Neutrophil (primary cell): ENCODE measurements at regions not wholly inside any gene's neighbourhood (a gene's known extent, or its start where the extent isn't known, plus 50 kb on each side); places are given as distances from the start of the nearest gene placed in this dataset.

ENCODE experiments used
- H3K27ac ChIP-seq: fragments of 200-600 bp; sonication (generic); 2 replicates; pipeline ENCODE4 v1.5.1; 2016; ENCODE audit warnings: mild to moderate bottlenecking, moderate library complexity
- H3K27me3 ChIP-seq: fragments of 200-600 bp; sonication (generic); 2 replicates; pipeline ENCODE4 v1.6.0; 2016; ENCODE audit warnings: mild to moderate bottlenecking
- H3K36me3 ChIP-seq: fragments of 200-600 bp; sonication (generic); 2 replicates; pipeline ENCODE4 v1.5.1; 2017
- H3K4me1 ChIP-seq, 2 experiments: fragments of 200-600 bp in 1 of 2; sonication (generic) in 1 of 2; 1 replicate in 1 of 2; 2 replicates in 1 of 2; pipeline versions ENCODE4 v1.5.1 to v1.6.1; 2013 to 2016; ENCODE audit warnings: low read depth in 1 of 2, low read length in 1 of 2, mild to moderate bottlenecking in 1 of 2, moderate library complexity in 1 of 2; ENCODE audit not compliant: control insufficient read depth in 1 of 2, insufficient read depth in 1 of 2
- H3K4me3 ChIP-seq, 2 experiments: fragments of 200-600 bp in 1 of 2; sonication (generic) in 1 of 2; 1 replicate in 1 of 2; 2 replicates in 1 of 2; pipeline ENCODE4 v1.5.1; 2013 to 2016; ENCODE audit warnings: low read depth in 1 of 2, low read length in 1 of 2, mild to moderate bottlenecking in 1 of 2, moderate library complexity in 1 of 2
- H3K9me3 ChIP-seq: fragments of 200-600 bp; sonication (generic); 2 replicates; pipeline ENCODE4 v1.5.1; 2016
- TF ChIP-seq, protein P1 (sequence below): fragments of 200-600 bp; sonication (generic); IDR thresholded peaks from 2 replicates; pipeline ENCODE4 v1.5.1; 2016; ENCODE audit warnings: antibody characterized with exemption

- TF ChIP-seq, protein P1, sequence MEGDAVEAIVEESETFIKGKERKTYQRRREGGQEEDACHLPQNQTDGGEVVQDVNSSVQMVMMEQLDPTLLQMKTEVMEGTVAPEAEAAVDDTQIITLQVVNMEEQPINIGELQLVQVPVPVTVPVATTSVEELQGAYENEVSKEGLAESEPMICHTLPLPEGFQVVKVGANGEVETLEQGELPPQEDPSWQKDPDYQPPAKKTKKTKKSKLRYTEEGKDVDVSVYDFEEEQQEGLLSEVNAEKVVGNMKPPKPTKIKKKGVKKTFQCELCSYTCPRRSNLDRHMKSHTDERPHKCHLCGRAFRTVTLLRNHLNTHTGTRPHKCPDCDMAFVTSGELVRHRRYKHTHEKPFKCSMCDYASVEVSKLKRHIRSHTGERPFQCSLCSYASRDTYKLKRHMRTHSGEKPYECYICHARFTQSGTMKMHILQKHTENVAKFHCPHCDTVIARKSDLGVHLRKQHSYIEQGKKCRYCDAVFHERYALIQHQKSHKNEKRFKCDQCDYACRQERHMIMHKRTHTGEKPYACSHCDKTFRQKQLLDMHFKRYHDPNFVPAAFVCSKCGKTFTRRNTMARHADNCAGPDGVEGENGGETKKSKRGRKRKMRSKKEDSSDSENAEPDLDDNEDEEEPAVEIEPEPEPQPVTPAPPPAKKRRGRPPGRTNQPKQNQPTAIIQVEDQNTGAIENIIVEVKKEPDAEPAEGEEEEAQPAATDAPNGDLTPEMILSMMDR = no peak
- no peaks in the 10 kb centered on the region for H3K4me1 ChIP-seq
- H3K27ac ChIP-seq = no peak overlapping the region
- H3K9me3 ChIP-seq = no peaks in the 10 kb centered on the region
- H3K27me3 ChIP-seq = no peaks in the 10 kb centered on the region
- H3K36me3 ChIP-seq = no peaks in the 10 kb centered on the region
- no peak overlapping the region for H3K4me3 ChIP-seq
Observed at GRCh38 chr10:124210263-124210662, 116.9 kb upstream of the CHST15 start.

- H3K27me3 ChIP-seq = no peaks in the 10 kb centered on the region
- no peak overlapping the region for H3K4me3 ChIP-seq
- no peaks in the 10 kb centered on the region for H3K4me1 ChIP-seq
- no peak overlapping the region for H3K27ac ChIP-seq
- TF ChIP-seq, protein P1 = no peak
- H3K9me3 ChIP-seq = no peaks in the 10 kb centered on the region
- no peaks in the 10 kb centered on the region for H3K36me3 ChIP-seq
Observed at GRCh38 chr10:124207391-124207790, 114.0 kb upstream of the CHST15 start.

DNA sequence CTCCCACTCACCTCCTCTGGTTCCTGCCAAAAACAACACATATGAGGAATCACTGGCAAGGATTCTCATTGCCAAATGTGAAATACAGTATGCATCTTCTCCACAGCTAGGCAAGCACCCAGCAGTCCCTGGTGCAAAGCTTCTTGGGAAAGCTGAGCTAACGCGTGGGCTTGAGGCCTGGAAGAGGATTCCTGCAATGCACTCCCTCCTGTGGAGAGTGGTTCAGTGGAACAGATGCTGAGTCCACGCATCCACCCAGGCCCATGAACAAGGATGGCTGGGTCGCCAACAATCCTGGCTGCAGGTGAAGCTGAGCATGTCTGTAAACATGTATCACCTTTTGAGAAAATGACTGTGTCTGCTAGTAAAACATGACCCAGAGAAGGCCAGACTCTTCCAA, 113.2 kb upstream of the CHST15 start:
- H3K9me3 ChIP-seq = no peaks in the 10 kb centered on the region
- H3K4me1 ChIP-seq = no peaks in the 10 kb centered on the region
- no peaks in the 10 kb centered on the region for H3K27me3 ChIP-seq
- H3K27ac ChIP-seq = no peak overlapping the region
- H3K4me3 ChIP-seq = no peak overlapping the region
- TF ChIP-seq, protein P1 = no peak
- H3K36me3 ChIP-seq = no peaks in the 10 kb centered on the region

GRCh38 chr10:124205432-124205831, 112.0 kb upstream of the CHST15 start:
- TF ChIP-seq, protein P1 = no peak
- Histone ChIP-seq H3K4me1 (no peaks in the 10 kb centered on the region), H3K4me3 (no peak overlapping the region), H3K36me3 (no peaks in the 10 kb centered on the region), H3K9me3 (no peaks in the 10 kb centered on the region), H3K27ac (no peak overlapping the region), H3K27me3 (peaks cover 8% of the 10 kb centered on the region)

DNA sequence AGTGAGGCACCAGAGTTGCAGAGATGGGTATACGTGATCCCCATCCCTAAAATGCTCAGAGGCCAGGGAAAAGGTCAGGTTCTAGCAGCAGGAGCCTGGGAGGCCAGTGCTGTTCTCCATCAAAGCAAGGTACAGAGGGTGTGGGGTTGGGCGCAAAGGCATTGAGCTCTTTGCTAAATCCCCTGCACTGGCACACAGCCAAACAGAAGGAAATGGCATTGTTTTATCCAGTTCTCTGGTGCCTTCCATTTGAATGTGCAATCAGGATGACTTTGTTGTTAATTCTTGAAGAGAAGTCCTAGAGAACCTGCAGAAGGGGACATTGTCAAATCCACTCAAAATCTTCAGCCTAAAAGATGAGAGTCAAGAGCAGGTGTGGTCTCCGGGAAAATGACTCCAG, 111.3 kb upstream of the CHST15 start:
- peaks cover 15% of the 10 kb centered on the region for H3K27me3 ChIP-seq
- TF ChIP-seq, protein P1 = no peak

DNA sequence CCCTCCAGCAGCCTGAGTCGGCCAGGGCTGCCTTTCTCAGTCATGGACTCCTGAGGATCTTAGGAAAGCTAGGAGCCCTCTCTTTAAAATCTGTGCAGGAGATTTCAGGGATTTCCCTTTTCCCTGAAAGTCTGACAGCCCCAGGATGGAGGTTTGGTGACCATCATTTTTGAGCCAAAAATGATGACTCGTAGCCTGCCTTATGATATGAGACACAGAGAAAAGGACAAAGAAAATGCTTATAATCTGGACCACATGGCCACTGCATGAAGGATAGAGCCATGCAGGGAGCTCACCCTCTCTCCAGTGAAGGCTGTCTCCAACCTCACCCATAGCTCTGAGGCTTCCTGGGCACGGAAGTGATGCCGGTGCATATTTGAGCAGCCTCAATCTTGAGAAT, 106.6 kb upstream of the CHST15 start:
- TF ChIP-seq, protein P1 = no peak
- H3K27ac ChIP-seq = no peak overlapping the region
- no peaks in the 10 kb centered on the region for H3K9me3 ChIP-seq
- no peak overlapping the region for H3K4me3 ChIP-seq
- peaks cover 15% of the 10 kb centered on the region for H3K27me3 ChIP-seq
- no peaks in the 10 kb centered on the region for H3K36me3 ChIP-seq
- no peaks in the 10 kb centered on the region for H3K4me1 ChIP-seq

More for the DNA sequence above, 111.3 kb upstream of the CHST15 start:
- Histone ChIP-seq H3K36me3 (no peaks in the 10 kb centered on the region), H3K27ac (no peak overlapping the region), H3K4me3 (no peak overlapping the region), H3K4me1 (no peaks in the 10 kb centered on the region), H3K9me3 (no peaks in the 10 kb centered on the region)
